ENCODE measurements at regions not wholly inside any gene's neighbourhood (a gene's known extent, or its start where the extent isn't known, plus 50 kb on each side); places are given as distances from the start of the nearest gene placed in this dataset.

GRCh38 chr5:3997670-3998069 is 402.0 kb downstream of the IRX1 start:
- TF ChIP-seq CTCF (IDR thresholded peaks at IDR 0.05; ENCODE audit: low read length) = no peak
- no peak for TF ChIP-seq EZH2 (optimal IDR thresholded peaks at IDR 0.05; ENCODE audit: low read depth, low read length)
- no peak for TF ChIP-seq EZH2phosphoT487 (IDR thresholded peaks at IDR 0.05; ENCODE audit: low read length)

Data from MM.1S (cell line).